ENCODE measurements at regions not wholly inside any gene's neighbourhood (a gene's known extent, or its start where the extent isn't known, plus 50 kb on each side); places are given as distances from the start of the nearest gene placed in this dataset.

DNA sequence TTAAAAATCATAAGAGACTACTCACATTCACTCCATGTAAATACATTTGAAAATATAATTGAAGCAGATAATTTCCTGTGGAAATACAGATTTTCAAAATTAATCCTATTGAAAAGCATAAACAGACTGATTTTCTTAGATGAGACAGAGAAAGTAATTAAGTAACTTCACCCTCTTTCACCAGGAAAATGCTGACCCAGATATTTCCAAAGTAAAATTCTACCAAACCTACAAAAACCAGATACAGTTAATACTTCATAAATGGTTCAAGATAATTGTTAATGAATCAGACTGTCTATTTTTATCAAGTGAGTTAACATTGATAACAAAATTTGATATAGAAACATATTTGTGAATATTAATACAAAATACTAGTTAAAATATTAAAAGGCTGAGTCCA lies 233.5 kb upstream of the KHDRBS2 start:
- no peak for TF ChIP-seq CTCF (conservative IDR thresholded peaks at IDR 0.05; ENCODE audit: control insufficient read depth, insufficient read depth, low read depth, low read length)
- DNase-seq (ENCODE audit: low read depth), result no peak

GRCh38 chr6:62516291-62517141 lies 230.5 kb upstream of the KHDRBS2 start:
- no peak overlapping the region for H3K4me3 ChIP-seq (ENCODE audit: control insufficient read depth, low read depth, low read length)
- no peak for TF ChIP-seq CTCF (conservative IDR thresholded peaks at IDR 0.05; ENCODE audit: control insufficient read depth, insufficient read depth, low read depth, low read length)
- DNase-seq (ENCODE audit: low read depth), result no peak

More for the DNA sequence above, 233.5 kb upstream of the KHDRBS2 start:
- no peak overlapping the region for H3K4me3 ChIP-seq (ENCODE audit: control insufficient read depth, low read depth, low read length)

DNA sequence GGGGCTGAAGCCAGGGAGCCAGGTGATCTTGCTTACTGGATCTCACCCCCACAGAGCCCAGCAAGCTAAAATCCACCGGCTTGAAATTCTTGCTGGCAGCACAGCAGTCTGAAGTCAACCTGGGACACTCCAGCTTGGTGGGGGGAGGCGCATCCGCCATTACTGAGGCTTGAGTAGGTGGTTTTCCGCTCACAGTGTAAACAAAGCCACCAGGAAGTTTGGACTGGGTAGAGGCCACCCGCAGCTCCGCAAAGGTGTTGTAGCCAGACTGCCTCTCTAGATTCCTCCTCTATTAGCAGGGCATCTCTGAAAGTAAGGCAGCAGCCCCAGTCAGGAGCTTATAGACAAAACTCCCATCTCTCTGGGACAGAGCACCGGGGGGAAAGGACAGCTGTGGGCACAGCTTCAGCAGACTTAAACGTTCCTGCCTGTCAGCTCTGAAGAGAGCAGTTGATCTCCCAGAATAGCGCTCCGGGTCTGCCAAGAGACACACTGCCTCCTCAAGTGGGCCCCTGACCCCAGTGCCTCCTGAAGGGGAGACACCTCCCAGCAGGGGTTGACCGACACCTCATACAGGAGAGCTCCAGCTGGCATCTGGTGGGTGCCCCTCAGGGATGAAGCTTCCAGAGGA lies 206.3 kb upstream of the KHDRBS2 start:
- DNase-seq (ENCODE audit: low read depth), result no peak
- H3K4me3 ChIP-seq (ENCODE audit: control insufficient read depth, low read depth, low read length), result no peak overlapping the region
- TF ChIP-seq CTCF (conservative IDR thresholded peaks at IDR 0.05; ENCODE audit: control insufficient read depth, insufficient read depth, low read depth, low read length), result no peak

- TF ChIP-seq CTCF (conservative IDR thresholded peaks at IDR 0.05; ENCODE audit: control insufficient read depth, insufficient read depth, low read depth, low read length), result no peak
Measured at GRCh38 chr6:62480544-62480943, 194.5 kb upstream of the KHDRBS2 start.

GRCh38 chr6:62479697-62480220 lies 193.7 kb upstream of the KHDRBS2 start:
- no peak for TF ChIP-seq CTCF (conservative IDR thresholded peaks at IDR 0.05; ENCODE audit: control insufficient read depth, insufficient read depth, low read depth, low read length)
- no peak for DNase-seq (ENCODE audit: low read depth)
- no peak overlapping the region for H3K4me3 ChIP-seq (ENCODE audit: control insufficient read depth, low read depth, low read length)

More at GRCh38 chr6:62480544-62480943, 194.5 kb upstream of the KHDRBS2 start:
- H3K4me3 ChIP-seq (ENCODE audit: control insufficient read depth, low read depth, low read length), result no peak overlapping the region
- DNase-seq (ENCODE audit: low read depth), result no peak

DNA sequence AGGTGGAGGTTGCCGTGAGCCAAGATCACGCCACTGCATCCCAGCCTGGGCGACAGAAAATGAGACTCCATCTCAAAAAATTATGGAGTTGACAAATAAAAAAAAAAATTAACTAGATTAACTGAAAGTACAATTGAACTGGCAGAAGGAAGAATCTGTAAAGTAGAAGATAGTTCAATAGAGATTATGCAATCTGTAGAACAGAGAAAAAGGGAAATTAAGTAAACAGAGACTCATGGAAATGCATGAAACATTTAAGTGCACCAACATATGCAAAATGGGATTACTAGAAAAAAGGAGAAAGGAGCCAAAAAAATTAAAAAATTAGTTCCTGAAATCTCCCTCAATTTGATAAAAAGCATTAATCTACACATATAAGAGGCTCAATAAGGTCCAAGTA lies 188.8 kb upstream of the KHDRBS2 start:
- no peak for TF ChIP-seq CTCF (conservative IDR thresholded peaks at IDR 0.05; ENCODE audit: control insufficient read depth, insufficient read depth, low read depth, low read length)
- no peak overlapping the region for H3K4me3 ChIP-seq (ENCODE audit: control insufficient read depth, low read depth, low read length)
- DNase-seq (ENCODE audit: low read depth), result no peak
